Neural progenitor cell (in vitro differentiated cells): ENCODE measurements at regions not wholly inside any gene's neighbourhood (a gene's known extent, or its start where the extent isn't known, plus 50 kb on each side); places are given as distances from the start of the nearest gene placed in this dataset.

ENCODE experiments used
- EZH2 ChIP-seq: fragments of 200-600 bp; sonication (generic); IDR thresholded peaks from 2 replicates; pipeline ENCODE4 v1.6.1; 2017; ENCODE audit warnings: antibody characterized with exemption, mild to moderate bottlenecking, moderate library complexity
- EZH2phosphoT487 ChIP-seq: fragments of 200-600 bp; sonication (generic); IDR thresholded peaks from 2 replicates; pipeline ENCODE4 v1.6.1; 2017; ENCODE audit warnings: antibody characterized with exemption
- TF ChIP-seq, protein P1 (sequence below): fragments of 200-600 bp; sonication (generic); IDR thresholded peaks from 2 replicates; pipeline ENCODE4 v1.5.1; 2017; ENCODE audit warnings: antibody characterized with exemption, mild to moderate bottlenecking

DNA sequence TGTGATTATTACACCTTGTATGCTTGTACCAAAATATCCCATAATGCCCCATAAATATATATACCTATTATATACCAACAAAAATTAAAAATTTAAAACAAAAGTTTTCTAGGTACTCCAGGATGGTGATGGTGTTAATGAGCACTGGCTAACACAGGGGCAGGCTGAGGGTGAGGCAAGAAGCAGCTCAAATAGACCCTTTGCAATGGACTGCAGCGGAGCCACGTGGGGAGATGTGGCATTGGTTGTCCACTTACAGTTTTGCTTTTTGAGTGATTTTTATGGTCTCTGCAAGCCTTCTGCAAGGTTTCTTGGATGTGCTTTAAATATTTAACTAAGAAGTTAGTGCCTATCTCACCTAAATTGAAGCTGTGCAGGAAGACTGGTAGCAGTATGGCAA, 132.9 kb downstream of the RAP2A start:
- TF ChIP-seq, protein P1, sequence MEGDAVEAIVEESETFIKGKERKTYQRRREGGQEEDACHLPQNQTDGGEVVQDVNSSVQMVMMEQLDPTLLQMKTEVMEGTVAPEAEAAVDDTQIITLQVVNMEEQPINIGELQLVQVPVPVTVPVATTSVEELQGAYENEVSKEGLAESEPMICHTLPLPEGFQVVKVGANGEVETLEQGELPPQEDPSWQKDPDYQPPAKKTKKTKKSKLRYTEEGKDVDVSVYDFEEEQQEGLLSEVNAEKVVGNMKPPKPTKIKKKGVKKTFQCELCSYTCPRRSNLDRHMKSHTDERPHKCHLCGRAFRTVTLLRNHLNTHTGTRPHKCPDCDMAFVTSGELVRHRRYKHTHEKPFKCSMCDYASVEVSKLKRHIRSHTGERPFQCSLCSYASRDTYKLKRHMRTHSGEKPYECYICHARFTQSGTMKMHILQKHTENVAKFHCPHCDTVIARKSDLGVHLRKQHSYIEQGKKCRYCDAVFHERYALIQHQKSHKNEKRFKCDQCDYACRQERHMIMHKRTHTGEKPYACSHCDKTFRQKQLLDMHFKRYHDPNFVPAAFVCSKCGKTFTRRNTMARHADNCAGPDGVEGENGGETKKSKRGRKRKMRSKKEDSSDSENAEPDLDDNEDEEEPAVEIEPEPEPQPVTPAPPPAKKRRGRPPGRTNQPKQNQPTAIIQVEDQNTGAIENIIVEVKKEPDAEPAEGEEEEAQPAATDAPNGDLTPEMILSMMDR = no peak
- TF ChIP-seq EZH2 (no peak), EZH2phosphoT487 (no peak)
